ENCODE measurements at regions not wholly inside any gene's neighbourhood (a gene's known extent, or its start where the extent isn't known, plus 50 kb on each side); places are given as distances from the start of the nearest gene placed in this dataset.

- DNase-seq (ENCODE audit: low read depth), result no peak
Measured at GRCh38 chr9:78725503-78725902, 428.6 kb downstream of the PSAT1 start.

- no peak for DNase-seq (ENCODE audit: low read depth)
Measured at GRCh38 chr9:78745331-78745730, 448.4 kb downstream of the PSAT1 start.

GRCh38 chr9:78746010-78746409 lies 449.1 kb downstream of the PSAT1 start:
- no peak for DNase-seq (ENCODE audit: low read depth)

GRCh38 chr9:78753039-78753438 lies 456.1 kb downstream of the PSAT1 start:
- no peak for DNase-seq (ENCODE audit: low read depth)

GRCh38 chr9:78756813-78757510 lies 460.0 kb downstream of the PSAT1 start:
- DNase-seq (ENCODE audit: low read depth), result no peak

GRCh38 chr9:78763424-78763823 lies 466.5 kb downstream of the PSAT1 start:
- no peak for DNase-seq (ENCODE audit: low read depth)

- DNase-seq (ENCODE audit: low read depth), result no peak
Measured at GRCh38 chr9:78765861-78766260, 468.9 kb downstream of the PSAT1 start.

GRCh38 chr9:78767490-78767889 lies 470.6 kb downstream of the PSAT1 start:
- DNase-seq (ENCODE audit: low read depth), result no peak

GRCh38 chr9:78769690-78770089 lies 472.8 kb downstream of the PSAT1 start:
- no peak for DNase-seq (ENCODE audit: low read depth)

GRCh38 chr9:78775211-78775610 lies 478.3 kb downstream of the PSAT1 start:
- DNase-seq (ENCODE audit: low read depth), result no peak

- no peak for DNase-seq (ENCODE audit: low read depth)
Measured at GRCh38 chr9:78775696-78776295, 478.9 kb downstream of the PSAT1 start.

- no peak for DNase-seq (ENCODE audit: low read depth)
Measured at GRCh38 chr9:78777747-78778146, 480.8 kb downstream of the PSAT1 start.

- no peak for DNase-seq (ENCODE audit: low read depth)
Measured at GRCh38 chr9:78778318-78778717, 481.4 kb downstream of the PSAT1 start.

GRCh38 chr9:78778861-78779374 lies 482.0 kb downstream of the PSAT1 start:
- DNase-seq (ENCODE audit: low read depth), result no peak

- DNase-seq (ENCODE audit: low read depth), result no peak
Measured at GRCh38 chr9:78781681-78782080, 484.8 kb downstream of the PSAT1 start.

- DNase-seq (ENCODE audit: low read depth), result no peak
Measured at GRCh38 chr9:78782234-78782633, 485.3 kb downstream of the PSAT1 start.

GRCh38 chr9:78782858-78783257 lies 485.9 kb downstream of the PSAT1 start:
- no peak for DNase-seq (ENCODE audit: low read depth)

GRCh38 chr9:78783743-78784142 lies 486.8 kb downstream of the PSAT1 start:
- no peak for DNase-seq (ENCODE audit: low read depth)

- DNase-seq (ENCODE audit: low read depth), result no peak
Measured at GRCh38 chr9:78786794-78787193, 489.9 kb downstream of the PSAT1 start.

GRCh38 chr9:78788101-78788500 lies 491.2 kb downstream of the PSAT1 start:
- no peak for DNase-seq (ENCODE audit: low read depth)

- no peak for DNase-seq (ENCODE audit: low read depth)
Measured at GRCh38 chr9:78791779-78792178, 494.9 kb downstream of the PSAT1 start.

- DNase-seq (ENCODE audit: low read depth), result no peak
Measured at GRCh38 chr9:78792745-78793144, 495.8 kb downstream of the PSAT1 start.

GRCh38 chr9:78805771-78806170 lies 508.8 kb downstream of the PSAT1 start:
- no peak for DNase-seq (ENCODE audit: low read depth)

Measured in fibroblast of the conjunctiva (primary cell).